ENCODE measurements at regions not wholly inside any gene's neighbourhood (a gene's known extent, or its start where the extent isn't known, plus 50 kb on each side); places are given as distances from the start of the nearest gene placed in this dataset.
"Not testable (repeated sequence)": the region's sequence is repeated elsewhere in the genome, so short reads cannot be mapped to it uniquely, and the experiment has no call there.

DNA sequence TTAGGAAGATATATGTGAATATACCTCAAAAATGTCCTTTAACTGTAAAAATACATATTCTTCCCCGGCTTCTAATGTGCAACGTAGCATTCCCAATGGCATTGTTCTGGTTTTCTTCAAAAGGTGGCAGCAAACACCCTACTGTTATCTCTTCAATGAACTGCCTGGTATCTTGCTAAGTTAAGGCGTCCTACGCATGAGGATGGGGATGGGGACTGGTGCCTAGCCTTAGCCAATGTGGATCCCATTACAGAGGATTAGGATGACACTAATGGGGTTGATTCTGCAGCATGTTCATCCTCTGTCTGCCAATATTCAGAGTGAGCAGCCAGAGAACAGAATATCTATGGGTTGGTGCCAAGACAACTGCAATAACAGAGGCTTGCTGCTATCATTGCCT lies 334.9 kb upstream of the ADGRL3 start:
- no peak for DNase-seq (ENCODE audit: low read depth, low spot score)

DNA sequence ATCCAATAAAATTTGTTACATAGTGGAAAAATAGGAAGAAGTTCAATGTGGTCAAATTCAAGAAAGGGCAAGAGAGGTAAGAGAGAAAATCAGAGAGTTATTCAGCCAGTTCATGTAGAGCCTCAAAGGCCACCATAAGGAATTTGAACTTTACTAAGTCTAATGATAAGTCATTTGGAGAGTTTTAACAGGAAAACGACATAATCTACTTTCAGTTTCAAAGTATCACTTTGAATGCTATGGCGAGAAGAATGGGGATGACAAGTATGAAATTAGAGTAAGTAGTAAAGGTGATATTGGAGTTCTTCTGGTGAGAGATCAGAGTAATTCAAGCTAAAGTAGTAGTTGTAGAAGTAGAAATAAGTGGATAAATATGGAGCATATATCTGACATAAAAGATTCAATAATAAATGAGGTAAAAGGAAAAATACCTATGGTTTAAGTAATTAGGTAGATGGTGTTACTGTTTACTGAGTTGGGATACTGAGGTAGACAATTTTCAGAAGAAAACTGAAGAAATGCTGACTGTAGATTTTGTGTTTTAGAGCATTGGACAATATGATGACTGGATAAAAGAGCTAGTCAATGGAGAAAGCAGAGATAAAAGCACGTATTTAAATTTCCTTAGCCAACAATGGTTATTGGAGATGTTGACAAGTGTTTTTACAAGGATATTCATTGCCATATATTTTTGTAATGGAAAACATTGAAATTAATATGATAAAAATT lies 331.7 kb upstream of the ADGRL3 start:
- no peak for DNase-seq (ENCODE audit: low read depth, low spot score)

DNA sequence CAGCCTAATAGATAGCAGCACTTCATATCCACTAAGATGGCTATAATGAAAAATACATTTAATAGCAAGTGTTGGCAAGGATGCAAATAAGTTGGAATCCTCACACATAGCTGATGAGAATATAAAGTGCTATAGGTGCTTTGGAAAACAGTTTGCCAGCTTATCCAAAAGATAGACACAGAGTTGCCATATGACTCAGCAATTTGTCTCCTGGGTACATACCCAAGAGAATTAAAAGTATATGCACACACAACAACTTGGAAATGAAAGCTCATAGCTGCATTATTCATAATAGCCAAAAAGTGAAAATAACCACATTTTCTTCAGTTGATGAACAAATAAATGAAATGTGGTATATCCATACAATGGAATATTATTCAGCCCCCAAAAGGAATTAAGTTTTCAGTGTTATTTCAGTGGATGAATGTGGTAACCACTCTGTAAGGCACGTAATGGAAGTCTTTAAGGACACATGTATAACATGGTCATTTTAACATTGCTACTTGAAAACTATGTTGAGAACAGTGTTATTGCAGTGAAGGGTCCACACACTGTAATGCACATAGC lies 320.9 kb upstream of the ADGRL3 start:
- DNase-seq (ENCODE audit: low read depth, low spot score), result no peak

DNA sequence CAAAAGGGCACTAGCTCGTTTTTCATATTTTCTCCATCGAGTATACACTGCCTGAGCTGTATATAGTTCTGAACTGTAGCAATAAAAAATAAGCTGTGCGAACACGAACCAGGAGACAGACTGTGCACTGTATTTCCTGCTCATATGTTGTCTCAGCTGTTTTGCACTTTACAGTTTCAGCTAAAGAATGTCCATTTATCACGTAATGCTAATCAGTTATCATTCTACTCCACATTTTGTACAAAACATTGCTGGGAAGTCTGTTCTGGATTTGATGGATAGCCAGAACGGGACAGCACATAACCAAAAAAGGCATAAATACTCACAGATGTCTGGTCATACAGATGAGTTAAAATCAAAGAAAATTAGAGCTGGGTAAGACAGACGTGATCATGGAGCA lies 315.5 kb upstream of the ADGRL3 start:
- DNase-seq (ENCODE audit: low read depth, low spot score), result no peak

DNA sequence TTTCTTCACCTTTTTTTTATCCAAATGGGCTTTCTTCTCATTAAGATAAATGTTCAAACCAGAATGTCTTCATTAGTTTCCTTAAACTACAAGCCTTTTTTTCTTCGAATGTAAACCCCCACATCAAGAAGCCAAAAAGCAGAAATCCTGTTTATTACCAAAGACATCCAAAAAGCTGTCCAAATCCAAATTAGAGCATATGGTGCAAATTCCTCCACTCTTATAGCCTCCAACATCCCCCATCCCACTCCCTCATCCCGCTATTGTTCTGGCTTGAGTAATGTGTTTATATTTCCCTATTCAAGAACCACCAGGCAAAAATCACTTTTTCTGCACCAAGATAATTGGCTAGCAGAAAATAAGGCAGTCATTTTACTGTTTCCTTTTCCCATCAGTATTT lies 315.1 kb upstream of the ADGRL3 start:
- no peak for DNase-seq (ENCODE audit: low read depth, low spot score)

DNA sequence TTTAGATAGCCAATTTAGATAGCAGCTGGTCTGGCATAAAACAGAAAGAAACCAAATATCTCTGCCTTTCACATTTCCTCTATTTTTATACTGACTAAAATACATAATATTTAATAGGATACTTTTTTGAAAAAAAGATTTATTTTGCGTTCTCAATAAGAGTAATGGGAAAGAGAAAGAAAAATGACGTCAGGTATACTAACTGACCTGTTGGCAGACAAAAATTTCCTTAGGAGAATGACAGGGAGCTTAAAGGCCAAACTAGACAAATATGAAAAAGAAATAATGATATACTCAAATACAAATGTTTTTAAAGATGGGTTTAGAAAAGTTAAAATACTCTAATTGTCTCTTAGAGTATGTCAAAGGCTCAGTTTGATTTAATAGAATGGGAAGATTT lies 309.4 kb upstream of the ADGRL3 start:
- DNase-seq (ENCODE audit: low read depth, low spot score), result no peak

DNA sequence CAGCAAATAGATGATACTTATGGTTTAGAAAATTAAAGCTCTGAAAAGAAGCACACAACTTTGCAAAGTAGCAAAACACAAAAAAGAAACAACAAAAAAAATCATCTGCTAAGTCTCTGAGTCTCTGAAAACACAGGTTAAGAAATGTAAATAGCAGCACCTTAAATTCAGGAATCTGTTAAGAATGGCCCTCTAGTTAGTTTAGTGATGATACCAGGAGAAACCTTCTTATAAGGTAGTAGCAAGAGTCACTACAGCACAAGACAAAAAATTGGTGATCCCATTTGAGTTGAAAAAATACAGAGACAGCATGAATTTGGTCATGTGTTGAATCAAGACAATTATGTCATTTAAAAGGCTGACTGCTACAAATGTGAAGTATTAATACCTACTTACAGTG lies 308.2 kb upstream of the ADGRL3 start:
- no peak for DNase-seq (ENCODE audit: low read depth, low spot score)

DNA sequence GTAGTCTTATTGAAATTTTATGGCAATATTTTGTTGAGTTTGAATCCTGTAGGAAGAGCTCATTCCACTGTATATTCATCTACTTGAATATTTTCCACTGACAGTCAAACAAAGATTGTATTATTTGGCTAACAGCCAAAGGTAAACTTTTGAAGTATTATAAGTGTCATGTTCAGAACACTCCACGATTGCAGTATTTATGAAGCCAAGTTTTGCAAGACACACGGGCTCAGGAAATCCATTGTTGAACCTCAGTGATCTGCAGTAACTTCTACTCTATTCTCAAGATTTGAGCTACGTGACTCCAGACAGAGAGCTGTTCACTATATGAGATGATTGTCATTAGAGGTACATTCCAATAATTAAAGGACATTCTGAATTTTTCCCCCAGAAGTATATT lies 302.7 kb upstream of the ADGRL3 start:
- peak; percentile 28 for DNase-seq (ENCODE audit: low read depth, low spot score)

DNA sequence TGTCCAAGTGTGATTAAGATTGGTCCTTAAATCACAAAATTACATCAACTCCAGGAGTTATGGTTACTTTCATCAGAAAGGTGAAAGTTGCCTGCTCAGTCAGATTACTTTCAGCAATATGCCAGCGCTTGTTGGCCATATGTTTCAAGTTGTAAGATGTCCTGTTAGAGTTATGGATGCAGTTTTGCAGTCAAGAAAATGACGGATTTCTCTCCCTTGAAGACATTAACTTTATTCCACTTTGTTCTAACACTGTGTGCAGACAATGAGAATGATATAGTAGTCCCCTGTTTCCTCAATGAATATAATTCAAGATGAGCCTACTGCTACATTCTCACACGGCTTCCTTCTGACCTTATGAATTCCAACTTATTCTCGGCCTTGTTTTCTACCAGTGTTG lies 295.0 kb upstream of the ADGRL3 start:
- no peak for DNase-seq (ENCODE audit: low read depth, low spot score)

DNA sequence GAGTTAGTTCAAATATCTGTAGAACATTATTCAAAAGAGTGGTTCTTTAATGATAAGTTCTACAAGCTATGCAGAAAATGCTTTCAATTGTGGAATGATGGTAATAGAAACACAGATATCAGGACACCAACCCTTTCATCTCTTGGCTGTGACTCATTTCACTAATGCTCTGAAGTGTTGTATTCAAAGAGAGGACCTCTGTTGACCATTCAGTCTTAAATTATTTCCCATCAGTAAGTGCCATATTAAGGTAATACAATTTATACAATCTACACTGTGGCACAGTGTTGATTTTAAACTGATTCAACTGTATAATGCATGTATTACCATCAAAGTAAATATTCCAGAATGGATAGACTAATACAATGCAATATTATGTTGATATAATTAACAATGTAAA lies 289.0 kb upstream of the ADGRL3 start:
- no peak for DNase-seq (ENCODE audit: low read depth, low spot score)

DNA sequence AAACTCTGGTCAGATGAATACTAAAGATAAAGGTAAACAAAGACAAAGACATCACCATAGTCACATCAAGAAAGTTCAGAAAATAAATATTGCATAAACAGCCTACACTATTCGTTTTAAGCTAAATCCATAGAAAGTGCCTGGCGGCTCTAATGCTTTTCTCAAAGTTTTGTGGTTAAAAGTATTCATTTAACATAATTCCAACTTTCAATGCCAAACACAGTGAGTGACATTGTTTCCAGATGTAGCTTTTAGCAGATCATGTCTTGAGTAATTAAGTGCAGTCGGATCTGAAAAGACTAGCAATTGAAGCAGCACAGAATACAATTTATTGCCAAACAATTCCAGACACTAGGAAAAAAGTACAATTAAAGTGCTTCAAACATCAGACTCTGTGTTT lies 287.1 kb upstream of the ADGRL3 start:
- no peak for DNase-seq (ENCODE audit: low read depth, low spot score)

DNA sequence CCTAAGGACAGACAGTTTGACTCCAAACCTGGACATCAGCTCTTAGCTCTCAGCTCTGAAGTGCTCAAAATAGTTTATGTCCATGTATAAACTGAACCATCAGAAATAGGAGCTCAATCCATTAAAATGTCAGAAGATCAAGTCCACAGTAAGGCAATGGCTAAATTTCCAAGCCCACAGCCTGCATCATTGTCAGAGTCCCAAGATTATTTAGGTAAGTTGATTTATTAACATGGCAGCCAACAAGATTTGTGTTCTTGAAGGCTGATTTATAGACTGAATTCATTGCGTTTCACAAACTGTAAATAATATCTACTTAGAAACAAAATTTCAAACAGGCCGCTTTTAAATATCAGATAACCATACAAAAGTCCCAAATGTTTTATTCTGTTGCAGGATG lies 286.5 kb upstream of the ADGRL3 start:
- DNase-seq (ENCODE audit: low read depth, low spot score), result no peak

DNA sequence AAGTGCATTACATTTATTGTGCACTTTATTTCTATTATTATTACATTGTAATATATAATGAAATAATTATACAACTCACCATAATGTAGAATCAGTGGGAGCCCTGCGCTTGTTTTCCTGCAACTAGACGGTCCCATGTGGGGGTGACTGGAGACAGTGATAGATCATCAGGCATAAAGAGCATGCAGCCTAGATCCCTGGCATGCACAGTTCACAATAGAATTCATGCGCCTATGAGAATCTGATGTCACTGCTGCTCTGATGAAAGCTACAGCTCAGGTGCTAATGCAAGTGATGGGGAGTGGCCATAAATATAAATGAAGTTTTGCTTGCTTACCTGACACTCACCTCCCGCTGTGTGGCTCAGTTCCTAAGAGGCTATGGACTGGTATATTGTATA lies 278.4 kb upstream of the ADGRL3 start:
- not testable (repeated sequence) for DNase-seq (ENCODE audit: low read depth, low spot score)

DNA sequence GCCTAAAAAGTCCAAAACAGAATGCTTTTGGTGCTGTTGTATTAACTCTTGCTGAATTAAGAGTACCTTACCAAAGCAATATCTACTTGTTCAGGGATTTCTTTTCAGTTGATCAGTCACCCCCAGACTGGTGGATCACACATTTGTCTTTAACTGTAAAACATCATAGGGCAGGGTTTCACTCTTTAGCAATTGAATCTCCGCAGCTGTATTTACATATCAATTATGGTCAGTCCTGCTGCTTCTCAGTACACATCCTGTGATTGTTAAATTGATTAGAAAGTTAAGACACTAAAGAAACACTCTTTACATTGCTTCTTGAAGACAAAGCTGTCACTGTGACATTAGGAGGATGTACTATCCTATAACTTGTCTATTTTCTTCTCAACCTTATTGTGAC lies 277.1 kb upstream of the ADGRL3 start:
- DNase-seq (ENCODE audit: low read depth, low spot score), result no peak

DNA sequence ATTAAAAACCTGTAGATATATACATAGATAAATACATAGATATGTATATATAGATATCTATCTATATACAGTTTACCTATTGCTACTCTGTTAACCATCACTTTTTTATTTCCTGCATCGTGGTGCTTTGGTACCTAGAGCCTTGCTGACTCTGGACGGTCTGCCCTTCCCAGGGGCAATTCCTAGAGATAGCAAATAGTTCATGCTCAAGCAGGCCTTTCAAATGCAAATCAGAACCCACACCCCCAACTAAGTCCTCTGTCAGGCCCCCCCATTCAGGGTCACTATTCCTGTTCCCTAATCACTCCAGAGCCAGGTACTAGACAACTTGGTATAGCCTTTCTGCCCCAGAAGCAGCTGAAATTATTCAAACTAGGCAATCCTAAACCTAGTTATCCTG lies 273.5 kb upstream of the ADGRL3 start:
- no peak for DNase-seq (ENCODE audit: low read depth, low spot score)

DNA sequence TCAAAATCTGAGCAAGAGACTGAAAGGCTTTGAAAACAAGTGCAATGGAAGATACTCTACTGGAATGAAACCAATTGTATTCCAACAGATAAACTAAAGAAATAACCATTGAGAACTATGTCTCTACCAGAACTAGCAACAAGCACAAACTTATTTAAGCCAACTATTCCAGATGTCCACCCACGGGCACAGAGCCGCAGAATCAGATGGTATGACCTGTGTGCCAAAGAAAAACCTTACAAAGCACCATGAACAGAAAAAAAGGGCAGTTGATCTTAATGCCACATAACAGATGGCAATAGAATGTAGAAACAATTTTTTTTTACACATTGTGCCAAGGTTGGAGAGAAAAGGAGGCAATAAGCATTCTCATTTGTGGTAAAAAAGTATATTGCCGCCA lies 269.3 kb upstream of the ADGRL3 start:
- no peak for DNase-seq (ENCODE audit: low read depth, low spot score)

DNA sequence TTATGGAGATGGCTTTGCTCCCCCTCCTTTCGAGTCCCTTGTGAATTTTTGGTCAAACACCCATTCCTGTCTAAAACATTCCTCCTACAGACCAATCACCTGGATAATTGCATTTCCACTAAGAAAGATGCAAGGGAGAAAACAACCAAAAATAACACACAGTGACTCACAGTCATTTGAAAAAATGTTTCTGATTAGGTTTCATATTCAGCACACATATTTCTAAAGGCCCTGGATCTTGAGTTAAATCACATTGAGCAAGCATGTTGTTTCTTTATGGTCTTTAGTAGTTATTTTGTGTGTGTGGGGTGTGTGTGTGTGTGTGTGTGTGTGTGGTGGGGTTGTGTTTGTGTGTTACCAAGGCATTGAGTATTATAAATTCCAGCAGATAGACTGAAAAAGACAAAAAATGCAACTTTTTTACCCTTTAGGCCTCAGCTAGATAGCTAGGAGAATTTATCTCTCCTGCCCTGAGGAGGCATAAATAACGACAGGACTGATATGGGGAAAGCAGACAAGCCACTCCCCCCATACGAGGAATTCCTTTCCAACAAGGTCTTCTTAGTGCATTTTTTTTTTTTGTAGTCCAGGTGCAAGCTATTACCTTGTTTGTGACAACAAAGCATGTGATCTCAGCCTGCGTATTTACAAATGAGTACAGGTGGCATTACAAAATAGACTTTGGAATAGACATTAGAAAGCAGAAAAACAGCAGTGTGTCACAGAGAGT lies 265.4 kb upstream of the ADGRL3 start:
- DNase-seq (ENCODE audit: low read depth, low spot score), result no peak

DNA sequence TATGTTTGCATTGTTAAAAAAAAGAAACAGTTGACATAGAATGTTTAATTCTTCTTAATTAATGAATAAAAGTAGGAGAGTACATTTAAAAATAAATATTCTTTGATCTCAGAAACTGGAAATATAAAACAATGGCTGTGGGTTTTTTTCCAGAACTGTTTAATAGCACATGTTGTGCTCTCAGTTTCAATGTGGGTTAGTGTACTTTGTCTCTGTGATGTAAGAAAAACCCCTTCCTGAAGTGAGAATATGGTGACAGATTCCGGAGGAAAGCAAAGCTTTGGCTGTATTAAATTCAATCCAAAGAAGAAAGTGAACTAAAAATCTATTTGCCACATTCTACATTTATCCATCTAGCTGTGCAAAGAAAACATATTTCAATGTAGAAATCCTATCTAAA lies 261.9 kb upstream of the ADGRL3 start:
- DNase-seq (ENCODE audit: low read depth, low spot score), result no peak

DNA sequence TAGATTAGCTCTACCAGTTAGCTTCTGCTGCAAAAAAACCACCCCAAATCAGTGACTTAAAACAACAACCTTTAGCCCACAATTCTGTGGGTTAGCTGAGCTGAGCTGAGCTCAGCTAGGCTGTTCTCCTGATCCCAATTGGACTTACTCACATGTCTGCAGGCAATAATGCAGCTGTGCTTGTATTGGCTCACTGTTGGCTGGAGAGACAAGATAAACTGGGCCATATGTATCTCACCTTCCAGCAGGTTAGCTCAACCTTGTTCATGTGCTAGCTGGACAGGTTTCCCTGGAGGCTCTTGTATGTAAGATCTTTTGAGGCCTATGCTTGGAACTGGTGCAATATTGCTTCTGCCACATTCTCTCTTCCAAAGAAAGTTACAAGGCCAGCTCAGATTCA lies 261.5 kb upstream of the ADGRL3 start:
- no peak for DNase-seq (ENCODE audit: low read depth, low spot score)

DNA sequence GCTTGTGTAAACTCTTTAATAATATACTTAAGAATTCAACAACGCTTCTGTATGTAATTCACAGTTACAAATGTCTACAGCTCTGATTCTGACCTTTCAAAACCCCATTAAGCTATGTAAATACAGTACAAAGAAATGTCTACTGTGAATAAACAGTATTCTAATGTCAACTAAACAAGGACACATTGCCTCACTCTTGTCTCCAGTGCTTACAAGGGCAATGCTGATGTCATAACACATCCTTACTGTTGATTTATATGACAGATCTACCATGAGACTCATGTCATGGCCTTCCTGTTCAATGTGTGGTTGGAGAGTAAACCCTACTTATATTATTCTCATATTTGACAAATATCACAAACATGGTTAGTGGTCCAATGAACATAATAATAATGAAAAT lies 256.1 kb upstream of the ADGRL3 start:
- DNase-seq (ENCODE audit: low read depth, low spot score), result no peak

DNA sequence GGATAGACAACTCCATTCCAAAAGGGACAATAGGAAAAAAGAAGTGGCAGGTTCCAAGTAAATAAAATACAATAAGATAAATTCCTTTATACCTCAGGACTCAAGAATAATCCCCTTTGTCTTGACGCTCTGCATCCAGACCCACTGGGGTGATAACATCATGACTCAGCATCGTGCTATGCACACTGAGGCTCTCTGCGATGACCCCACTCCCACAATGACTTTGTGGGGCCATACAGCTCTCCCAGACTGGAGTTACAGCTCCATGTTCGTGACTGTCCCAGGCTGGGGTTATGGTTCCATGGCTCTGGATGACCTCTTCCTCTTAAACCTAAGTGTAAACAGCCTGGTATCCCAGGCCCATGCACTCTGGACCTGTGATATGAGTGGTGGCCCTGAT lies 254.5 kb upstream of the ADGRL3 start:
- DNase-seq (ENCODE audit: low read depth, low spot score), result no peak

DNA sequence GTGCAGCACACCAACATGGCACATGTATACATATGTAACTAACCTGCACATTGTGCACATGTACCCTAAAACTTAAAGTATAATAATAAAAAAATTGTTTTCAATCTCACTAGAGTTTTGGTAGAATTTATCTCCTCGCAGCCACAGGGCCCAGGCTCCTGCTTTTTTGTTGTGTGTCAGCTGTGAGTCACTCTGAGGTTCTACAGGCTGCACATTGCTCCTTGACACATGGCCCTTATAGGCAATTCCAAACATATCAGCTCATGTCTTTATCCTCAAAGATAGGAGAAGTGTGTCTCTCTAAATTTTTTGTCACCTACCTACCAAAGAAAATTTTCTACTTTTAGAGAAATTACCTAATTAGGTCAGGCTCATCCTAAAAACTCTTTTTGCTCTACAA lies 252.1 kb upstream of the ADGRL3 start:
- no peak for DNase-seq (ENCODE audit: low read depth, low spot score)

DNA sequence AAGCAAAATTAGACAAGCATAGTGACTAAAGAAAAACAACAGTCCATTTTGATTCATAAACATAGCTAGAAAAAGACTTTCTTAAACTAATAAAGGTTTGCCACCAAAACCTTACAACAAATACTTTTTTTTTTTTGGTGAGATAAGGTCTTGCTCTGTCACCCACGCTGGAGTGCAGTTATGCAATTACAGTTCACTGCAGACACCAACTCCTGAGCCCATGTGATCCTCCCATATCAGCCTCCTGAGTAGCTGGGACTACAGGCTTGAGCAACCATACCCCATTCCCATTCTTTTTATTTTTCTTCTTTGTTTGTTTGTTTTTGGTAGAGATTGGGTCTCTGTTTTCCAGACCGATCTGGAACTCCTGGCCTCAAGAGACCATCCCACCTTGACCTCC lies 247.2 kb upstream of the ADGRL3 start:
- DNase-seq (ENCODE audit: low read depth, low spot score), result no peak

All from smooth muscle cell of the brain vasculature (primary cell).